OCI-LY7 (cell line): ENCODE measurements at regions not wholly inside any gene's neighbourhood (a gene's known extent, or its start where the extent isn't known, plus 50 kb on each side); places are given as distances from the start of the nearest gene placed in this dataset.

Experiments
- CTCF ChIP-seq: fragments of 200-600 bp; sonication (generic); conservative IDR thresholded peaks from 2 replicates; pipeline ENCODE4 v1.5.1; 2014; ENCODE audit warnings: mild to moderate bottlenecking, antibody characterized with exemption, low read length, moderate library complexity, mixed read lengths
- EZH2phosphoT487 ChIP-seq: fragments of 200-600 bp; sonication (generic); IDR thresholded peaks from 2 replicates; pipeline ENCODE4 v1.6.1; 2018; ENCODE audit warnings: low read depth, borderline replicate concordance, mild to moderate bottlenecking, mixed run types, antibody characterized with exemption, low read length, moderate library complexity, mixed read lengths

GRCh38 chr5:113703266-113703665 lies 189.8 kb downstream of the YTHDC2 start:
- TF ChIP-seq CTCF: no peak
- no peak for TF ChIP-seq EZH2phosphoT487
